HG02759 (cell line): ENCODE measurements at regions not wholly inside any gene's neighbourhood (a gene's known extent, or its start where the extent isn't known, plus 50 kb on each side); places are given as distances from the start of the nearest gene placed in this dataset.
A peak's percentile ranks its signal among the peaks of the same experiment; 100 is the strongest.

Experiments used
- ATAC-seq: cut with Tn5 transposase; IDR thresholded peaks from one replicate; pipeline ENCODE4 v1.9.1; 2021; ENCODE audit warnings: mild to moderate bottlenecking, moderate library complexity; ENCODE audit not compliant: unreplicated experiment

- ATAC-seq, result peak; percentile 91
These were observed 69.0 kb upstream of the VOPP1 start for GRCh38 chr7:55641273-55641691.

GRCh38 chr7:55639640-55640039 is 67.3 kb upstream of the VOPP1 start:
- no peak for ATAC-seq

GRCh38 chr7:55629051-55629677 is 56.9 kb upstream of the VOPP1 start:
- ATAC-seq, result no peak

GRCh38 chr7:55624813-55625212 is 52.5 kb upstream of the VOPP1 start:
- no peak for ATAC-seq

GRCh38 chr7:55623617-55624016 is 51.3 kb upstream of the VOPP1 start:
- no peak for ATAC-seq

- no peak for ATAC-seq
These were observed 49.9 kb upstream of the VOPP1 start for GRCh38 chr7:55622241-55622640.
